Head of caudate nucleus (tissue), 42 donors: ENCODE measurements at regions not wholly inside any gene's neighbourhood (a gene's known extent, or its start where the extent isn't known, plus 50 kb on each side); places are given as distances from the start of the nearest gene placed in this dataset.
"Not testable (repeated sequence)": the region's sequence is repeated elsewhere in the genome, so short reads cannot be mapped to it uniquely, and the experiment has no call there.

Source experiments
- DNase-seq, 42 donors: peaks; one replicate each; pipeline versions ENCODE4 v3.0.0 to v3.0.0-alpha.2; 2020 to 2021; ENCODE audit warnings: mixed read lengths in 7 of 42
- intact Hi-C: fragments of 100-400 bp; cut with DNase I; formaldehyde crosslinking; loops from one replicate; pipeline ENCODE4 v1.15.0; 2022

- intact Hi-C loops: not testable (repeated sequence)
- peak in 4 of 42 donors; percentile 0 to 22 (median 11) for DNase-seq
These were observed 135.1 kb downstream of the ZNF92 start for GRCh38 chr7:65508581-65509367.

DNA sequence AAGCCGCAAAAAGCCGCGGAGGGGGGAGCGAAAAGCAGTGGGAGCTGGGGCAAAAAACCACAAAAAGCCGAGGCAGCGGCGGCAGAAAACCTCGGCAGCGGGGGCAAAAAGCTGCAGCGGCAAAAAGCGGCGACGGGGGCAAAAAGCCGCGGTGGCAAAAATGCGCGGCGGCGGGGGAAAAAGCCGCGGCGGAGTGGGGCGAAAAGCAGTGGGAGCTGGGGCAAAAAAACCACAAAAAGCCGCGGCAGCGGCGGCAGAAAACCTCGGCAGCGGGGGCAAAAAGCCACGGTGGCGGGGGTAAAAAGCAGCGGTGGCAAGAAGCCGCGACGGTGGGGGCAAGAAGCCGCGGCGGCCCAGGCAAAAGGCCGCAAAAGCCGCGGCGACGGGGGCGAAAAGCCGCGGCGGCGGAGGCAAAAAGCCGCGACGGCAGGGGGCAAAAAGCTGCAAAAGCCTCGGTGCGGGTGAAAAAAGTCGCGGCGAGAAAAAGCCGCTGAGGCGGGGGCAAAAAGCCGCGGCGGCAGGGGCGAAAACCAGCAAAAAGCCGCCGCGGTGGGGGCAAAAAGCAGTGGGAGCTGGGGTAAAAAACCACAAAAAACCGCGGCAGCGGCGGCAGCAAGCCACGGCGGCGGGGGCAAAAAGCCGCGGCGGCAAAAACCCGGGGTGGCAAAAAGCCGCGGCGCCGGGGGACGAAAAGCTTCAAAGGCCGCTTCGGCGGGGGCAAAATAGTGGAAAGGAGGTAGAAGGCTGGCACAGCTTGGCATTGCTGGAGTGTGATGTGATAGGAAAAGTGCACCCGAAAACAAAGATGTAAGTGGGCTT lies 135.9 kb downstream of the ZNF92 start:
- peak in 15 of 42 donors; percentile 3 to 49 (median 17) for DNase-seq
- intact Hi-C loops: no loop called here

GRCh38 chr7:65510187-65510538 lies 136.5 kb downstream of the ZNF92 start:
- DNase-seq, intact Hi-C loops: not testable (repeated sequence)

DNA sequence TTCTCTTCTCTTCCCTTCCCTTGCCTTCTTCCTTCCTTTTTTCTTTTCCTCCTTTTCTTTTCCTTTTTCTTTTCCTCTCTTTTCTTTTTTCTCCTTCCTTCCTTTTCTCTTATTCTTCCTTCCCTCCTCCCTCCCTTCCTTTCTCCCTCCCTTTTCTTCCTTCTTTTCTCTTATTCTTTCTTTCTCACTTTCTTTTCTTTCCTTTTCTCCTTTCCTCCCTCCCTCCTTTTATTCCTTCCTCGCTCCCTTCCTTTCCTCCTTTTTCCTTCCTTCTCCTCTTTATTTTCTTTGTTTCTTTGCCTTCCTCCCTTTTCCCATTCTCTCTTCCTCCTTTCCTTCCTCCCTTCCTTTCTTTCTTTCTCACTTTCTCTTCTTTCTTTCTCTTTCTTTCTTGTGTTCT lies 146.1 kb downstream of the ZNF92 start:
- DNase-seq, intact Hi-C loops: not testable (repeated sequence)

DNA sequence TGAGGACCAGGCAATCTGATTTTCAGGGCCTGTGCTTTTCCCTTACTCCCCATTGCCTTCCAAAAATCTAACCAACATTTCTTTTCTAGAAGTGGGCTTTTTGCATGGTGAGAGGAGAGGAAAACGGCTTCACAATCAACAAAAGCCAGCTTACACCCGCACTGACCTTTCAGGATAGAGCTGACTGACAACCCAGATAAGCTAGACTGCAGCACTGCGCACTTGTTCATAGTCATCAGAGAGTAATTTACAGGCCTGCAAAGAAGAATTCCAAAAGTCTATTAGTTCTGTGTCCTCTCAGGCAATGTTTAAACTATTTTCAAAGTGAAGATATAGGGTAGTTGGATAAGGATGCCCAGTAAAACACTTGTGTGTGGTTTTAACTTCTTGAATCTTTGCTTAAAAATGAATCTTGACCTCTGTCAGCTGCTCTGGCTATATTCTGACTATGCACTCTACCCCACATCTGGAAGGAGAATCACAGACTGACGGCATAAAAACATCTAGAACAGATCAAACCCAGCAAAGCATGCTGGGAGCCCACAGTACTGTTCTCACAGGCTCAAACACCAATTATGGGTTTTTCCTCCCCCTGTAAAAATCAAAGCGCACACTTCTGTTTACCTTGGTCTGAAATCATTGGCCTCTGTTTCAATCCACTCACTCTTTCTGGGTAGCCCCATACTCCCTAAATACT lies 172.0 kb downstream of the ZNF92 start:
- intact Hi-C loops, DNase-seq: not testable (repeated sequence)

DNA sequence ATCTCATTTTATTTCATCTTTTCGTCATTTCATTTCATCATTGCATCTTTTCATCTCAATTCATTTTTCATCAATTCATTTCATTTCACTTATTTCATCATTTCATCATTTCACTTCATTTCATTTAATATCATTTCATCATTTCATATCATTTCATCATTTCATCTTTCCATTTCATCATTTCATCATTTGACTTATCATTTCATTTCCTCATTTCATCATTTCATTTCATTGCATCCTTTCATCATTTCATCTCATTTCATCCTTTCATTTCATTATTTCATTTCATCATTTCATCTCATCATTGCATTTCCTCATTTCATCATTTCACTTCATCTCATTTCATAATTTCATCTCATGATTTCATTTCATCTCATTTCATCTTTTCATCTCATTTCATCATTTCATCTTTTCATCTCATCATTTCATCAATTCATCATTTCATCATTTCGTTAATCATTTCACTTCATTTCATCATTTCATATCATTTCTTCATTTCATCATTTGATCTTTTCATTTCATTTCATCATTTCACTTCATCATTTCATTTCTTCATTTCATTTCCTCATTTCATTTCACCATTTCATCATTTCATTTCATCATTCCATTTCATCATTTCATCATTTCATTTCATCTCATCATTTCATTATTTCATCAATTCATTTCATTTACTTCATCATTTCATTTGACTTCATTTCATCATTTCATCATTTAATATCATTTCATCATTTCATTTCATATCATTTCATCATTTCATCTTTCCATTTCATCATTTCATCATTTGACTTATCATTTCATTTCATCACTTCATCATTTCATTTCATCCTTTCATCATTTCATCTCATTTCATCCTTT lies 176.2 kb downstream of the ZNF92 start:
- DNase-seq, intact Hi-C loops: not testable (repeated sequence)

DNA sequence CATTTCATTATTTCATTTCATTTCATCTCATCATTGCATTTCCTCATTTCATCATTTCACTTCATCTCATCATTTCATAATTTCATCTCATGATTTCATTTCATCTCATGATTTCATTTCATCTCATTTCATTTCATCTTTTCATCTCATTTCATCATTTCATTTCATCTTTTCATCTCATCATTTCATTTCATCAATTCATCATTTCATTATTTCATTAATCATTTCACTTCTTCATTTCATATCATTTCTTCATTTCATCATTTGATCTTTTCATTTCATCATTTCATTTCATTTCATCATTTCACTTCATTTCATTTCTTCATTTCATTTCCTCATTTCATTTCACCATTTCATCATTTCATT lies 176.8 kb downstream of the ZNF92 start:
- intact Hi-C loops, DNase-seq: not testable (repeated sequence)

DNA sequence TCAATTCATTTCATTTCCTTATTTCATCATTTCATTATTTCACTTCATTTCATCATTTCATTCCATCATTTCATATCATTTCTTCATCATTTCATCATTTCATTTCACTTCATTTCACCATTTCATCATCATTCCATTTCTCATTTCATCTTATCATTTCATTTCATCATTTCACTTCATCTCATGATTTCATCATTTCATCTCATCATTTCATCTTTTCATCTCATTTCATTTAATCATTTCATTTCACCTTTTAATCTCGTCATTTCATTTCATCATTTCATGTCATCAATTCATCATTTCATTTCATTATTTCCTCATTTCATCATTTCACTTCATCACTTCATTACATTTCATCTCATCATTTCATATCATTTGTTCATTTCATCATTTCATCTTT lies 177.4 kb downstream of the ZNF92 start:
- intact Hi-C loops, DNase-seq: not testable (repeated sequence)

GRCh38 chr7:65554553-65555476 lies 181.2 kb downstream of the ZNF92 start:
- intact Hi-C loops, DNase-seq: not testable (repeated sequence)

- DNase-seq: peak in 11 of 42 donors; percentile 0 to 37 (median 11)
- intact Hi-C loops: not testable (repeated sequence)
These were observed 184.9 kb downstream of the ZNF92 start for GRCh38 chr7:65558584-65558983.

DNA sequence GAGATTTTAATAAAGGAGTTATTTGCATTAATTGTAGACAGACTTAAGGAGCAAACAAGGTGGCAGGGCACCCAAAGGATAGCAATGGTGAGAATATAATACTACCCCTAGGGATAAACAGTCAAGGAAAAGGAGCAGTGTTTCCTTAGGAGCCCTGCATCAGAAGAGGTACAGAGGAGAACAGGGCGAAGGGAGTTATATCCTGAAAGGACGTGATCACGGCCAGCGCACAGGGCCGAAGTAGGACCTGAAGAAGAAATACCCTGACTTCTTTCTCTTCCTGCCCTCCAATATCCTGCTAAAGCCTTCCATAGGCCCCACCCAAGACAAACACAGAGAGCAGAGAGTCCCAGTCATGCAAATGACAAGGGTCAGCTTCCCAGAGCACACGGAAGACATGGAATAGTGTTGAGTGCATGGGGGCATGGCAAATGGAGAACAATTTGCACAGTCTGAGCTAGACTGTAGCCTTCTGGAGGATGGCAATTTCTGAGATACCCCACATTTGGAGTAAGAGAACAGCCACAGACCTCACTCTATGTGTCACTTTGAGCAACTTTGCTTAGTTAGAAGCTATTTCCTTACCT lies 188.2 kb downstream of the ZNF92 start:
- intact Hi-C loops: not testable (repeated sequence)
- peak in 1 of 42 donors; percentile 32 for DNase-seq

GRCh38 chr7:65562522-65562921 lies 188.9 kb downstream of the ZNF92 start:
- intact Hi-C loops: not testable (repeated sequence)
- peak in 14 of 42 donors; percentile 0 to 40 (median 5) for DNase-seq

DNA sequence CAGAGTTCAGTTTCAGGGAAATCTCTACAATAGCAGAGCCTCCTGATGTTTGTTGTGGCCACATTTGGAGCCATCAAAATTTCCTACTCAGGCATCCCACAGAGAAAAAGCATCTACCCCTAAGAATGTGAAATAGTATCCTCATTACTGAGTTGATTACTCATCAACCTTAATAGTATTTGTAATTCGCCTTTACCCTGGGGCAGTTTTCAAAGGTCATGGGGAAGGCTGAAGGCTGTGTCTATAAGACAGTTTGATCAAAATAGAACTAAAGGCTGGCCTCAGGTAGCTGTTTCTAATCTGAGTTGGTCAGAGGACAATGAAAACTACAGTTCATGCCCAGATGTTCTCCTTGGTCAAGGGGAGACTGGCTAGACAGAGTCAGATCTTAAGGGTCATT lies 189.7 kb downstream of the ZNF92 start:
- DNase-seq, intact Hi-C loops: not testable (repeated sequence)

DNA sequence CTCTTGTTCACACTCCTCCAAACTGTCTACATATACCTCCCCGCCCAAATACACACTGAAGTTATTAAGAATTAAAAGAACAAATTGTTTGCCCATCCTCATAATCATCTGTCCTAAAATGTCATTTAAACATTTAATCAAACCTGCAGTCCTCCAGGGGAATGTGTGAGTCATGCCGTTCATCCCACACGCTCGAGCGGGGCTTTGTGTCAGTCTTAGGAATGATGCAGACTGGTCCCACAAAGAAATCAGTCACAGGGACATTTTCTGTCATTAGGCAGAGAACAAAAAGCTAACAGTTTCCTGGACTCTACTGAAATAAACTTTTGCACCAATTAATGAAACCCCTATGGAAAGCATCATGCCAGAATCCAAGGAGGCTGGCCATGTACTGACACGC lies 194.6 kb downstream of the ZNF92 start:
- intact Hi-C loops, DNase-seq: not testable (repeated sequence)

DNA sequence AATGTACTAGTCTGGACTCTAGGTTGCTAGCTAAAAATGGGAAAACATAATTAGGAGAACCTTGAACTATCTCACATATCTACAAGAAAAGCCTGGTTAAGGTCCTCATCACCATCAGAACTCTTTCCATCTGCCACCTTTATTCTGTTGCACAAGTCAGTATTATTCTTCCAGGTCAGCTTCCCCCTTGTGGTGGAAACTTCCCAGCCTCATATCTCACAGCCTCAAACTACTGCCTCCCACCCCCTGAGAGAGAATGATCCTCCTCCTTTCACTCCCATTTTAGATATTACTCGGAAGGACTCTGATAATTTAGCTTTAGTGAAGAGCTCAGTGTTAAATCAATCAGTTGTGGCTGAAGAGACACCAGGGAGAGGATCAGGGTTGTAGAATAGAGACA lies 197.3 kb downstream of the ZNF92 start:
- DNase-seq, intact Hi-C loops: not testable (repeated sequence)

DNA sequence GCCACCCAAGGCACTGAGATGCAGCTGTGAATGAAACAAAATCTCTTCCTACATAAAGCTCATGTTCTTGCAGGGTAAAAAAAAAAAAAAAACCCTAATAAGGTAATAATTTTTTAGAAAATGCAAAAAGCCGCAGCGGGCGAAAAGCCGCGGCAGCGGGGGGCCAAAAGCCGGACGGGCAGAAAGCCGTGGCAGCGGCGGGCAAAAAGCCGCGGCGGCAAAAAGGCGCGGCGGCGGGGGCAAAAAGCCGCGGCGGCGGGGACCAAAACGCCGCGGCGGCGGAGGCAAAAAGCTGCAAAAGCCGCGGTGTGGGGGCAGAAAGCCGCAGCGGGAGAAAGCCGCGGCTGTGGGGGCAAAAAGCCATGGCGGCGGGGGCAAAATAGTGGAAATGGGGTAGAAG lies 198.9 kb downstream of the ZNF92 start:
- intact Hi-C loops: not testable (repeated sequence)
- DNase-seq: peak in 10 of 42 donors; percentile 0 to 39 (median 4)

GRCh38 chr7:65576370-65576769 lies 202.7 kb downstream of the ZNF92 start:
- intact Hi-C loops, DNase-seq: not testable (repeated sequence)
